GM08714 (cell line): ENCODE measurements at regions not wholly inside any gene's neighbourhood (a gene's known extent, or its start where the extent isn't known, plus 50 kb on each side); places are given as distances from the start of the nearest gene placed in this dataset.

Source experiments
- H3K4me3 ChIP-seq: fragments of 200-500 bp; sonication (Bioruptor generic); 2 replicates; pipeline ENCODE4 v1.5.1; 2014; ENCODE audit warnings: mild to moderate bottlenecking, low read length, inconsistent platforms
- ZNF274 ChIP-seq: IDR thresholded peaks from 2 replicates; pipeline ENCODE4 v1.6.1; 2012; ENCODE audit warnings: mild to moderate bottlenecking, low read depth, low read length

- no peak overlapping the region for H3K4me3 ChIP-seq
- no peak for TF ChIP-seq ZNF274
Observed at GRCh38 chr5:158297002-158297527, 438.1 kb upstream of the CLINT1 start.

- H3K4me3 ChIP-seq, result no peak overlapping the region
- no peak for TF ChIP-seq ZNF274
Observed at GRCh38 chr5:158294701-158295100, 435.8 kb upstream of the CLINT1 start.

DNA sequence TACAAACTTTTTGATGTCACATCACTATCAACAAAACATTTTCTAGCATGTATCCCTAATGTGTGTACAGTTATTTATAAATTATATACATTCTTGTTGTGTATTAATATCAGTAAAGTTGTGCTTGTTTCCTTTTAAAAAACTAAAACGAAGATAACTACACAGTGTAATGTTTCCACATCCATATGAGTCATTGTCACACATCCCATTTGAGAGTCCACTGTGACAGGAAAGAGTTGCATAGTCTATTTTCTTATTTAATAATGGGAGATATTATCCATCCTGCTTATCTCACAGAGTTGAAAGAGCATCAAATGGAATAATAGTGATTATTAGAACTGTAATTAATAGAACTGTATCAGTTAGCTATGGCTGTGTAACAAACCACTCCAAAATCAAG, 434.0 kb upstream of the CLINT1 start:
- H3K4me3 ChIP-seq, result no peak overlapping the region
- TF ChIP-seq ZNF274, result no peak

DNA sequence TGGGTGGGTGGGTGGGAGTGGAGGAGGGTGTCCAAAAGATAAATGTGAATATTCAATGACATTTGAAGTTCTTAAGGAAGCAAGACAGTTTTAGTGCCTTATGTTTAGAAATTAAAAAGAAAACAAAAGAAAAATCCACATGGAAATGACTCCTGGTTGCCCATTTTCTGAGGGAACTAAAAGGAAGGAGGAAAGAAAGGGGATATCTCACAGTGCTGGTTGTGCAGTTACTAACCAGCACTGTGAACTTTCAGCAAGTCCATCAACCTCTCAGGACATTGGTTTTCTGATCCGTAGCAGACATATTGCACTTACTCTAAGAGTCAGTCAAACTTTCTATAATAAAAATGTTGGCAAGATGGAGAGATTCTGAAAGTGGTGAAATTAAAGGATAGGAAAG, 431.0 kb upstream of the CLINT1 start:
- no peak for TF ChIP-seq ZNF274
- H3K4me3 ChIP-seq, result no peak overlapping the region

- H3K4me3 ChIP-seq, result no peak overlapping the region
- TF ChIP-seq ZNF274, result no peak
Observed at GRCh38 chr5:158288272-158288657, 429.3 kb upstream of the CLINT1 start.

DNA sequence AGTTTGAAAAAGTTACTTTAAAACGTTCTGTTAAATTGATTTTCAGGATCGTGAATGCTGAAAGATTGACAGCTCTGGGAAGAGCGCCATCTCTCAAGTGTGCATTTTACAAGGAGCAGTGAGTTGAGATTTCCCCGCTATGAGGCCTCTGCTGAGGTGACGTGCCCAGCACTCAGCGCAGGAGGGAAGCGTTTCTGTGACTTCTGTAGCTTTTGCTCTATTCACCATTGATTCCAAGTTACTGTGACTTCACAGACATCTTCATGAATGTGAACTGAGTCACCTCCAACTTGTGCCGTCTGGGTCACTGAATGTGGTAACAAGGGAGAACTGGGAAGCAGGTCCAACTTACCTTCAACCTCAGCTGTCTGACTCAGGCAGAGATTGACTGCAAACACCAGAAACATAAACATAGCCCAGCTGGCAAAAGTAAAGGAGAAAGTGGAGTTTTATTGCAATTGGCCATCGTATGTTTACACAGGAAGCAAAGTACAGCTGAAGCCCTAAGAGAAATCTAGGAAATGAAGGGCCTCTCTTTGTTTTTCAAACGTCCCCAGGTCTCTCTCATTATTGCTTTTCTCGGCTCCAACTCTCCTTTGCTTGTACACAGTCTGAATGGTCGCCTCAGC, 428.8 kb upstream of the CLINT1 start:
- TF ChIP-seq ZNF274, result no peak
- no peak overlapping the region for H3K4me3 ChIP-seq

GRCh38 chr5:158286827-158287226, 427.9 kb upstream of the CLINT1 start:
- H3K4me3 ChIP-seq, result no peak overlapping the region
- no peak for TF ChIP-seq ZNF274

DNA sequence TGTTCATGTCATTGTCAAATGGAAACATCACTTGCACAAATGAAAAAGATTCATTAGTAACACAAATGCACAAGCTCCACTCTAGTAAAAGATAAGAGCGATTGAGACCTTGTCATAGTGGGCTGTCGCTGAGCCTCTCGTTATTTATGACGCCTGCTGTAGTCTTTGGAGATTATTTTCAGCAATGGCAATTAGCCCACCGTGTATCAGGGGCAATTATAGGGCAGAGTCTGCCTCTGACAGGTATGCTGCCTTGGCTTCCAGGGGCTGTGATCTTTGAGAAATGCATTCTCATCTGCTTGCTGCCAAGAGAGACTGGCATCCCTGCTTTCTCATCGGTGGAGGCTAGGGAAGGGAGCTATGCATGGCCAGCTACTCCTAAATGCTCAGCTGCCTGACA, 426.8 kb upstream of the CLINT1 start:
- TF ChIP-seq ZNF274, result no peak
- H3K4me3 ChIP-seq, result no peak overlapping the region

DNA sequence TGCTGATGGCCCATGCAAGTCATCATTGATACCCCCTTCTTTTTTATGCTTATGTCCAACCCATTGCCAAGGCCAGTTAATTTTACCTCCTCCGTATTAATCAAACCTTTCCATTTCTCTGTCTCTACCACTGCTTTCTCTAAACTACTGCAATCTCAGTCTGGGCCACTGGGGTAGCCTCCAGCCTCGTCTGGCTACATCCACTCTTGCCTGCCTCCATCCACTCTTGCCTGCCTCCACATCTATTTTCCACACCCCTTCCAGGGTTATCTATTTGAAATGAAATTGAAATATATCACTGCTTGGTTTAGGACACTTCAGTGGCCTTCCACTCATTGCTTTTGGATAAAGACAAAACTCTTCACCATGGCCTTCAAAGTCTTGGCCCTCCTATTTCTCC, 425.3 kb upstream of the CLINT1 start:
- TF ChIP-seq ZNF274, result no peak
- no peak overlapping the region for H3K4me3 ChIP-seq

GRCh38 chr5:158283397-158283796, 424.5 kb upstream of the CLINT1 start:
- no peak for TF ChIP-seq ZNF274
- H3K4me3 ChIP-seq, result no peak overlapping the region

GRCh38 chr5:158278216-158278925, 419.4 kb upstream of the CLINT1 start:
- H3K4me3 ChIP-seq, result no peak overlapping the region
- no peak for TF ChIP-seq ZNF274

GRCh38 chr5:158277276-158277675, 418.3 kb upstream of the CLINT1 start:
- no peak for TF ChIP-seq ZNF274
- no peak overlapping the region for H3K4me3 ChIP-seq

GRCh38 chr5:158276692-158277091, 417.7 kb upstream of the CLINT1 start:
- no peak for TF ChIP-seq ZNF274
- no peak overlapping the region for H3K4me3 ChIP-seq

- no peak for TF ChIP-seq ZNF274
- H3K4me3 ChIP-seq, result no peak overlapping the region
Observed at GRCh38 chr5:158275511-158275910, 416.6 kb upstream of the CLINT1 start.

GRCh38 chr5:158273035-158273434, 414.1 kb upstream of the CLINT1 start:
- no peak overlapping the region for H3K4me3 ChIP-seq
- no peak for TF ChIP-seq ZNF274

GRCh38 chr5:158272409-158272808, 413.5 kb upstream of the CLINT1 start:
- H3K4me3 ChIP-seq, result no peak overlapping the region
- no peak for TF ChIP-seq ZNF274
